ENCODE measurements at regions not wholly inside any gene's neighbourhood (a gene's known extent, or its start where the extent isn't known, plus 50 kb on each side); places are given as distances from the start of the nearest gene placed in this dataset.

DNA sequence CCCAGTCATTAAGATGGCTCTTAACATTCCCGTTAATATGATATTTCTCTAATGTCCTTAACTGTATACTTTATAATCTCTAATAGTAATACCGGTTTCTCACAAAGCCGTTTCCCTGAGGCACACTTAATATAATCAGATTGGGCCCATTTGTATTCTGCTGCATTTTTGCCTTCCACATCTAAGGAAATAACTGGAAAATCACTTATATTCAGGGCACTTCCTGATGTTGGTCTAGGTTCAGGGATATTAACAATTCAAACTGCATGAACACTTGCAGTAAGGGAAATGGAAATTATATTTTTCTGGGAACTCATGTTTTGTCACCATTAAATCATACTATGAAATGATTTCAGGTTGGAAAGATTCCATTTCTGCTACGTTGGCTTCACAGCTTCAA, 119.8 kb downstream of the TPR start:
- TF ChIP-seq POLR2A (IDR thresholded peaks at IDR 0.05; ENCODE audit: low read length) (no peak), GATA1 (IDR thresholded peaks at IDR 0.05; ENCODE audit: low read depth, low read length) (no peak)
